GM12878 (cell line): ENCODE measurements at regions not wholly inside any gene's neighbourhood (a gene's known extent, or its start where the extent isn't known, plus 50 kb on each side); places are given as distances from the start of the nearest gene placed in this dataset.

Source experiments
- ATAC-seq: fragments of 200-7000 bp; cut with Tn5 transposase; 3 replicates; pipeline ENCODE4 v1.9.1; 2020; ENCODE audit warnings: mild to moderate bottlenecking, moderate library complexity
- BruUV-seq: library from RNA; stranded (reverse); fragments of 400-500 nt; replicated peaks from 2 replicates; lab custom pipeline; 2021; lab: Mats Ljungman, UMichigan
- CTCF ChIA-PET: fragments of 300-600 bp; sonication (Branson Sonifier 250); formaldehyde crosslinking; extraction: SDS; loops from one replicate; lab custom pipeline; 2021; ENCODE audit warnings: inconsistent platforms; lab: Yijun Ruan, JAX
- POLR2A ChIA-PET: fragments of 350-600 bp; formaldehyde crosslinking; extraction: SDS; loops from one replicate; lab custom pipeline; 2021; ENCODE audit warnings: inconsistent platforms; lab: Charles Lee
- RAD21 ChIA-PET: fragments of 300-600 bp; sonication (Branson Sonifier 250); formaldehyde crosslinking; loops from one replicate; lab custom pipeline; 2023; ENCODE audit warnings: antibody characterized with exemption; ENCODE audit not compliant: unreplicated experiment; lab: Charles Lee
- SMC1A ChIA-PET: fragments of 300-600 bp; sonication (Branson Sonifier 250); formaldehyde crosslinking; loops from one replicate; lab custom pipeline; 2023; ENCODE audit not compliant: unreplicated experiment, uncharacterized antibody; lab: Charles Lee
- DNase-seq: peaks from one replicate; pipeline ENCODE4 v3.0.0-alpha.2; 2011; ENCODE audit warnings: low read depth, low spot score
- FAIRE-seq: peaks from 3 replicates; lab custom pipeline; 2011; peaks lifted over from hg19 to GRCh38; lab: Jason Lieb, UNC
- H2AFZ ChIP-seq: 2 replicates; pipeline ENCODE4 v1.6.0; 2011; ENCODE audit warnings: low read depth, low read length, control low read depth; ENCODE audit not compliant: control insufficient read depth
- H3K27ac ChIP-seq: 2 replicates; pipeline ENCODE4 v1.5.1; 2011; ENCODE audit warnings: control low read depth; ENCODE audit not compliant: control insufficient read depth, insufficient read depth
- H3K27me3 ChIP-seq, 2 experiments: replicated peaks in 1 of 2; 2 replicates each; pipeline versions ENCODE4 v1.6.0 to v1.6.1; 2011; ENCODE audit warnings: low read length in 1 of 2; ENCODE audit not compliant: control insufficient read depth in 2 of 2, insufficient read depth in 2 of 2
- H3K36me3 ChIP-seq, 2 experiments: 2 replicates each; pipeline ENCODE4 v1.5.1; 2011; ENCODE audit warnings: low read length in 1 of 2; ENCODE audit not compliant: control insufficient read depth in 2 of 2, insufficient read depth in 2 of 2
- H3K4me1 ChIP-seq: 2 replicates; pipeline ENCODE4 v1.6.1; 2011; ENCODE audit warnings: mild to moderate bottlenecking, low read length, moderate library complexity, mixed read lengths; ENCODE audit not compliant: control insufficient read depth, insufficient read depth
- H3K4me2 ChIP-seq: 2 replicates; pipeline ENCODE4 v1.6.0; 2011; ENCODE audit warnings: control low read depth; ENCODE audit not compliant: control insufficient read depth, insufficient read depth
- H3K4me3 ChIP-seq: fragments of 200-600 bp; sonication (generic); 2 replicates; pipeline ENCODE4 v1.5.1; 2016
- H3K79me2 ChIP-seq: 2 replicates; pipeline ENCODE4 v1.6.0; 2011; ENCODE audit warnings: low read length; ENCODE audit not compliant: control insufficient read depth, insufficient read depth
- H3K9ac ChIP-seq: 2 replicates; pipeline ENCODE4 v1.8.0; 2011; ENCODE audit warnings: low read length, control low read depth, mixed read lengths; ENCODE audit not compliant: control insufficient read depth, insufficient read depth
- H3K9me3 ChIP-seq: replicated peaks from 3 replicates; pipeline ENCODE4 v1.5.1; 2011; ENCODE audit warnings: mild to moderate bottlenecking, low read length; ENCODE audit not compliant: control insufficient read depth, insufficient read depth
- H4K20me1 ChIP-seq: 2 replicates; pipeline ENCODE4 v1.6.0; 2011; ENCODE audit not compliant: control insufficient read depth, insufficient read depth
- ASH2L ChIP-seq: fragments of 300-600, 200-600 bp; sonication (generic); IDR thresholded peaks from 2 replicates; pipeline ENCODE4 v1.6.1; 2017; ENCODE audit warnings: low read depth, mild to moderate bottlenecking, borderline replicate concordance
- BHLHE40 ChIP-seq, 2 experiments: fragments of 450-650 bp in 1 of 2; IDR thresholded peaks; 2 replicates each; pipeline ENCODE4 v1.6.1; 2011 to 2017; ENCODE audit warnings: low read depth in 2 of 2, borderline replicate concordance in 1 of 2, improper control_type of control experiment in 1 of 2, low read length in 1 of 2, mild to moderate bottlenecking in 1 of 2
- CREM ChIP-seq: IDR thresholded peaks from 2 replicates; pipeline ENCODE4 v1.6.1; 2014; ENCODE audit warnings: antibody characterized with exemption, low read depth
- JUNB ChIP-seq: IDR thresholded peaks from 2 replicates; pipeline ENCODE4 v1.6.1; 2016; ENCODE audit warnings: antibody characterized with exemption, mild to moderate bottlenecking
- JUND ChIP-seq: IDR thresholded peaks from 2 replicates; pipeline ENCODE4 v1.6.1; 2012; ENCODE audit warnings: low read depth, mild to moderate bottlenecking, low read length, improper control_type of control experiment, moderate library complexity
- NFIC ChIP-seq: IDR thresholded peaks from 2 replicates; pipeline ENCODE4 v1.6.1; 2012; ENCODE audit warnings: low read depth, mild to moderate bottlenecking, inconsistent platforms, low read length, moderate library complexity
- NR2C1 ChIP-seq: fragments of 450-650 bp; IDR thresholded peaks from 2 replicates; pipeline ENCODE4 v1.6.1; 2017; ENCODE audit warnings: antibody characterized with exemption, mild to moderate bottlenecking, moderate library complexity
- RAD51 ChIP-seq: fragments of 450-650 bp; IDR thresholded peaks from 2 replicates; pipeline ENCODE4 v1.6.1; 2016; ENCODE audit warnings: moderate library complexity, mild to moderate bottlenecking, inconsistent platforms
- SREBF1 ChIP-seq: IDR thresholded peaks from 2 replicates; pipeline ENCODE4 v1.6.1; 2012; ENCODE audit warnings: mild to moderate bottlenecking, low read length
- ZNF24 ChIP-seq: fragments of 450-650 bp; IDR thresholded peaks from 2 replicates; pipeline ENCODE4 v1.6.1; 2017; ENCODE audit warnings: antibody characterized with exemption, mild to moderate bottlenecking
- ZNF274 ChIP-seq: IDR thresholded peaks from one replicate; pipeline ENCODE4 v1.8.0; 2011; ENCODE audit not compliant: insufficient read length, insufficient read depth
- WGBS: methylation state at CpG from one replicate; pipeline ENCODE4 v1.1.6; 2016; ENCODE audit warnings: low lambda C conversion rate; ENCODE audit not compliant: insufficient replicate concordance, insufficient coverage; ENCODE audit errors: missing lambda C conversion rate; 5-methylcytosine and 5-hydroxymethylcytosine counted together
- in situ Hi-C: fragments of 300-500 bp; cut with MboI; formaldehyde crosslinking; loops from 9 replicates; pipeline ENCODE4 v1.14.3; 2018; ENCODE audit warnings: mixed read lengths
- intact Hi-C: fragments of 100-400 bp; cut with micrococcal nuclease; formaldehyde crosslinking; loops from one replicate; pipeline ENCODE4 v1.14.2; 2022; ENCODE audit not compliant: unreplicated experiment
- TF ChIP-seq, protein P1 (sequence below): fragments of 150-350 bp; IDR thresholded peaks from 2 replicates; pipeline ENCODE4 v1.6.1; 2016; ENCODE audit warnings: low read depth, low read length
- TF ChIP-seq, protein P2 (sequence below): fragments of 450-650 bp; IDR thresholded peaks from 2 replicates; pipeline ENCODE4 v1.6.1; 2017; ENCODE audit warnings: mild to moderate bottlenecking, low read depth, inconsistent platforms; ENCODE audit not compliant: poor library complexity, severe bottlenecking
- TF ChIP-seq, protein P3 (sequence below): fragments of 450-650 bp; IDR thresholded peaks from 2 replicates; pipeline ENCODE4 v1.6.1; 2018; ENCODE audit warnings: borderline replicate concordance, mild to moderate bottlenecking; ENCODE audit not compliant: partially characterized antibody

DNA sequence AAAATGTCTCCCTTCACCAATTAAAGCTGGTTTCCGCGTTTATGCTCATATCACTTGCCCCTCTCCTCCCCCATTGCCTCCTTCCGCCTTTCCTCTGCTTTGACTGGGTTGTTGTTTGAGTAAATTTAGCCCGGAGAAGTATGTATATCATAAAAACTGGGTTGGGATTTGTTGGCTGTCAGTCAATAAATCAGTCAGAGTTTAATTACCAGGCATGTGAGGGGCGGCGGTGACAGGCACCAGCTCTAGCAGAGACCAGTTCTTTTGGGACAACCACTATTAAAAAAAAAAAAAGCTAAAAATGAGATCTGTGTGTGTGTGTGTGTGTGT lies 382.4 kb upstream of the SMIM21 start (continued):
- TF ChIP-seq NR2C1, result no peak
- no peak for TF ChIP-seq SREBF1
- no peak for TF ChIP-seq JUND
- TF ChIP-seq NFIC, result no peak
- TF ChIP-seq, protein P1, sequence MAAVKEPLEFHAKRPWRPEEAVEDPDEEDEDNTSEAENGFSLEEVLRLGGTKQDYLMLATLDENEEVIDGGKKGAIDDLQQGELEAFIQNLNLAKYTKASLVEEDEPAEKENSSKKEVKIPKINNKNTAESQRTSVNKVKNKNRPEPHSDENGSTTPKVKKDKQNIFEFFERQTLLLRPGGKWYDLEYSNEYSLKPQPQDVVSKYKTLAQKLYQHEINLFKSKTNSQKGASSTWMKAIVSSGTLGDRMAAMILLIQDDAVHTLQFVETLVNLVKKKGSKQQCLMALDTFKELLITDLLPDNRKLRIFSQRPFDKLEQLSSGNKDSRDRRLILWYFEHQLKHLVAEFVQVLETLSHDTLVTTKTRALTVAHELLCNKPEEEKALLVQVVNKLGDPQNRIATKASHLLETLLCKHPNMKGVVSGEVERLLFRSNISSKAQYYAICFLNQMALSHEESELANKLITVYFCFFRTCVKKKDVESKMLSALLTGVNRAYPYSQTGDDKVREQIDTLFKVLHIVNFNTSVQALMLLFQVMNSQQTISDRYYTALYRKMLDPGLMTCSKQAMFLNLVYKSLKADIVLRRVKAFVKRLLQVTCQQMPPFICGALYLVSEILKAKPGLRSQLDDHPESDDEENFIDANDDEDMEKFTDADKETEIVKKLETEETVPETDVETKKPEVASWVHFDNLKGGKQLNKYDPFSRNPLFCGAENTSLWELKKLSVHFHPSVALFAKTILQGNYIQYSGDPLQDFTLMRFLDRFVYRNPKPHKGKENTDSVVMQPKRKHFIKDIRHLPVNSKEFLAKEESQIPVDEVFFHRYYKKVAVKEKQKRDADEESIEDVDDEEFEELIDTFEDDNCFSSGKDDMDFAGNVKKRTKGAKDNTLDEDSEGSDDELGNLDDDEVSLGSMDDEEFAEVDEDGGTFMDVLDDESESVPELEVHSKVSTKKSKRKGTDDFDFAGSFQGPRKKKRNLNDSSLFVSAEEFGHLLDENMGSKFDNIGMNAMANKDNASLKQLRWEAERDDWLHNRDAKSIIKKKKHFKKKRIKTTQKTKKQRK, result no peak

DNA sequence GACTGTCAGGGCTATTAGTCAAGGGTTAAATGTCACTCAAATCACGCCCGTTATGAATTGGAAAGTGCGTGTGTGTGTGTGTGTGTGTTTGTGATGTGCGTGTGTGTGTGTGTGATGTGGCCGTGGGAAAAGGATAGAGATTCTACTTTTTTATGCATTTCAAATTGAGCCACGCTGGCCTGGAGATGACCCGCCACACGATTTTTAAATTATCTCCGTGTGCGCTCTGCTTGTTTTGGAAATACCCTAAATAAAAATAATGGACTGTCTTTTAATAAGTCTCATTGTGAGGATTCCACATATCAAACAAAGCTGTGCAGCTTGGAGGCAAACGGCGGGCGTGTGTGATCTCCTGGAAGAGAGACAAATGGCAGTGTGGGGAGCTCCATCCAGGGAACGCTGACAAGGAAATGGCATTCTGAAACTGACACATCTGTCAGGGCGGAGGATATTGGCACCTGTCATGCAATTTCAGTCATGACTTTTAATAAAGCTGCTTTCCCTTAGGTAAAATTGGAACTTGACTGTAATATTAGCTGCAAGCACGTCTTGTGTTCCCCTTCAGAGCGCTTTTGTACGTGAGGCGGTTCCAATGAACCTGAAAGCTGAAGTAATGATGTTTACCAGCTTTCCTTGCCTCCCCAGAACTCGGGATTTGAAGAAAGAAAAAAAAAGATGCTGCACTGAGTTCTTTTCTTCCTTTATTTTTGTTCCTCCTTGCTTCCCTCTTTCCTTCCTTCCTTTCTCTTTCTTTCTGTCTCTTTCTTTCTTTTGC lies 381.8 kb upstream of the SMIM21 start:
- ChIA-PET POLR2A (no interaction called here), CTCF (no interaction called here), SMC1A (no interaction called here), RAD21 (no interaction called here)
- Histone ChIP-seq H3K79me2 (no peaks in the 10 kb centered on the region), H3K27ac (no peak overlapping the region), H3K4me3 (no peak overlapping the region), H3K4me2 (no peak overlapping the region), H3K36me3 (no peaks in the 10 kb centered on the region), H4K20me1 (no peaks in the 10 kb centered on the region), H3K9ac (no peak overlapping the region), H3K27me3 (no peaks in the 10 kb centered on the region), H2AFZ (no peak overlapping the region), H3K4me1 (no peaks in the 10 kb centered on the region), H3K9me3 (no peaks in the 10 kb centered on the region)
- ATAC-seq (no peak), FAIRE-seq (no peak), DNase-seq (no peak)
- intact Hi-C loops (no loop called here), in situ Hi-C loops (no loop called here)
- no TSS peak for BruUV-seq
- 46% methylated on average over 20 of the region's 20 CpGs for WGBS
- TF ChIP-seq RAD51, result no peak
- TF ChIP-seq ZNF24, result no peak
- TF ChIP-seq BHLHE40 (IDR thresholded peaks at IDR 0.05; ENCODE audit: borderline replicate concordance in 1 of 2, low read depth in 2 of 2, low read length in 1 of 2), result no peak
- TF ChIP-seq, protein P2, sequence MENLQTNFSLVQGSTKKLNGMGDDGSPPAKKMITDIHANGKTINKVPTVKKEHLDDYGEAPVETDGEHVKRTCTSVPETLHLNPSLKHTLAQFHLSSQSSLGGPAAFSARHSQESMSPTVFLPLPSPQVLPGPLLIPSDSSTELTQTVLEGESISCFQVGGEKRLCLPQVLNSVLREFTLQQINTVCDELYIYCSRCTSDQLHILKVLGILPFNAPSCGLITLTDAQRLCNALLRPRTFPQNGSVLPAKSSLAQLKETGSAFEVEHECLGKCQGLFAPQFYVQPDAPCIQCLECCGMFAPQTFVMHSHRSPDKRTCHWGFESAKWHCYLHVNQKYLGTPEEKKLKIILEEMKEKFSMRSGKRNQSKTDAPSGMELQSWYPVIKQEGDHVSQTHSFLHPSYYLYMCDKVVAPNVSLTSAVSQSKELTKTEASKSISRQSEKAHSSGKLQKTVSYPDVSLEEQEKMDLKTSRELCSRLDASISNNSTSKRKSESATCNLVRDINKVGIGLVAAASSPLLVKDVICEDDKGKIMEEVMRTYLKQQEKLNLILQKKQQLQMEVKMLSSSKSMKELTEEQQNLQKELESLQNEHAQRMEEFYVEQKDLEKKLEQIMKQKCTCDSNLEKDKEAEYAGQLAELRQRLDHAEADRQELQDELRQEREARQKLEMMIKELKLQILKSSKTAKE, result no peak
- TF ChIP-seq ASH2L, result no peak
- TF ChIP-seq JUNB, result no peak
- TF ChIP-seq CREM, result no peak
- TF ChIP-seq, protein P3, sequence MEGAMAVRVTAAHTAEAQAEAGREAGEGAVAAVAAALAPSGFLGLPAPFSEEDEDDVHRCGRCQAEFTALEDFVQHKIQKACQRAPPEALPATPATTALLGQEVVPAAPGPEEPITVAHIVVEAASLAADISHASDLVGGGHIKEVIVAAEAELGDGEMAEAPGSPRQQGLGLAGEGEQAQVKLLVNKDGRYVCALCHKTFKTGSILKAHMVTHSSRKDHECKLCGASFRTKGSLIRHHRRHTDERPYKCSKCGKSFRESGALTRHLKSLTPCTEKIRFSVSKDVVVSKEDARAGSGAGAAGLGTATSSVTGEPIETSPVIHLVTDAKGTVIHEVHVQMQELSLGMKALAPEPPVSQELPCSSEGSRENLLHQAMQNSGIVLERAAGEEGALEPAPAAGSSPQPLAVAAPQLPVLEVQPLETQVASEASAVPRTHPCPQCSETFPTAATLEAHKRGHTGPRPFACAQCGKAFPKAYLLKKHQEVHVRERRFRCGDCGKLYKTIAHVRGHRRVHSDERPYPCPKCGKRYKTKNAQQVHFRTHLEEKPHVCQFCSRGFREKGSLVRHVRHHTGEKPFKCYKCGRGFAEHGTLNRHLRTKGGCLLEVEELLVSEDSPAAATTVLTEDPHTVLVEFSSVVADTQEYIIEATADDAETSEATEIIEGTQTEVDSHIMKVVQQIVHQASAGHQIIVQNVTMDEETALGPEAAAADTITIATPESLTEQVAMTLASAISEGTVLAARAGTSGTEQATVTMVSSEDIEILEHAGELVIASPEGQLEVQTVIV, result no peak
- TF ChIP-seq ZNF274, result no peak
